Spleen (tissue), 7 donors: ENCODE measurements at regions not wholly inside any gene's neighbourhood (a gene's known extent, or its start where the extent isn't known, plus 50 kb on each side); places are given as distances from the start of the nearest gene placed in this dataset.

Experiments
- CTCF ChIP-seq, 11 experiments: fragments of 200-600 bp in 7 of 11; fragments of 450-650 bp in 4 of 11; sonication (generic) in 4 of 11; IDR thresholded peaks in 8 of 11; conservative IDR thresholded peaks in 3 of 11; 1 replicate in 7 of 11; 2 replicates in 4 of 11; pipeline versions ENCODE4 v1.4.0 to v1.8.0; 2016 to 2021; ENCODE audit warnings: antibody characterized with exemption in 11 of 11, inconsistent platforms in 4 of 11, mild to moderate bottlenecking in 1 of 11
- POLR2AphosphoS5 ChIP-seq, 3 donors: sonication (generic); formaldehyde crosslinking; IDR thresholded peaks; one replicate each; pipeline ENCODE4 v1.5.1; 2017; ENCODE audit warnings: antibody characterized with exemption in 3 of 3
- donor health status: DM: no; HTN: no; CAD: no; lungs with moderate emphysema.
- donor health status: DM: no; HTN: no; CAD: no.
- donor health status: DM: no; HTN: no; CAD: no.

GRCh38 chr6:129777371-129777770 lies 67.4 kb upstream of the ARHGAP18 start:
- TF ChIP-seq CTCF (IDR thresholded peaks at IDR 0.05 in 8 of 11, conservative IDR thresholded peaks at IDR 0.05 in 3 of 11): no peak
- TF ChIP-seq POLR2AphosphoS5 (IDR thresholded peaks at IDR 0.05): no peak
